SK-MEL-5 (cell line): ENCODE measurements at regions not wholly inside any gene's neighbourhood (a gene's known extent, or its start where the extent isn't known, plus 50 kb on each side); places are given as distances from the start of the nearest gene placed in this dataset.
"Not testable (repeated sequence)": the region's sequence is repeated elsewhere in the genome, so short reads cannot be mapped to it uniquely, and the experiment has no call there.

Experiments used
- DNase-seq: peaks from one replicate; pipeline ENCODE4 v3.0.0-alpha.2; 2016; ENCODE audit warnings: low read depth, low spot score
- in situ Hi-C: cut with HindIII; loops from 2 replicates; pipeline ENCODE4 v1.10.0; 2016; ENCODE audit warnings: low sequenced_read_pairs, high pct_unique_total_duplicates, low pct_unique_long_range_greater_than_20kb

DNA sequence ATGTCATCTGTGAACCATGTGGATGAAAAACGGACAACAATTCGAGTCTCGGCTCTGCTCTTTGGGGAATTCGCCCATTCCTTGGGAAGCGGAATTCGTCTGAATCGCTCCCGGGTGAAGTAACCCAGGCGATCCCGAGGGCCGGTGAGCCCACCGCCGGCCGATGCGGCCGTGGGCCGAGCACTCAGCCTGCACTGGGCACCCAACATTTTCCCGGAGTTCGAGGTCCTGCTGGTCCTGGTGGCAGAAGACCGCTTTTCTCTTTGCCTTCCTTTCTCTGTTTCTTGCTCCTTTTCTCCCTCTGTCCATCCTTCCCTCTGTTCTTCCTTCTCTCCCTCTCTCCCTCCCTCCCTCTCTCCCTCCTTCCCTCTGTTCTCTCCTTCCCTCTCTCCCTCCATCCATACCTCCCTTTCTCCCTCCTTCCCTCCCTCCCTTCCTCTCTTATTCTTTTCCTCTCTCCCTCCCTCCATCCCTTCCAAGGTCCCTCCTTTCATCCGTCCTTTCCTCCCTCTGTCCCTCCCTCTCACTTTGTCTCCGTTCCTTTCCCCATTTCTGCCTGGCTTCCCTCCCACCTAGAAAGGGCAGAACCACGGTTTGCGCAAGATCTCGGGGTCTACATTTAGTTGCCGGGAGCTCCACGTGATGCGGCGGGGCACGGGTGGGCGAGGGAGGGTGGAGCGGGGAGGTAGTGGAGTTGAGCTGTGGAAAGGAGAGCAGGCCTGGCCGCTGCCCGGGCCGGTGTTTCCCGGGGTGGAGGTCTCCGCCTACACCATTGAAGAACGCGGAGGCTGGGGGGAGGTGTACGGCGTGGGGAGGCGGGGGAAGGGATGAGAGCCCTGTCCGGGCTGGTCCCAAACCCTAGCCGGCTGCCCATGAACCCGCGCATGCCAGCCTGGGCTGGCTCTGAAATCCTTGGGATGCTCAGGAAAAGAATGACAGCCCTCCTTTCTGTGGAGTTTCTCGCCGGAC is 363.8 kb upstream of the DEFB115 start:
- DNase-seq, in situ Hi-C loops: not testable (repeated sequence)

DNA sequence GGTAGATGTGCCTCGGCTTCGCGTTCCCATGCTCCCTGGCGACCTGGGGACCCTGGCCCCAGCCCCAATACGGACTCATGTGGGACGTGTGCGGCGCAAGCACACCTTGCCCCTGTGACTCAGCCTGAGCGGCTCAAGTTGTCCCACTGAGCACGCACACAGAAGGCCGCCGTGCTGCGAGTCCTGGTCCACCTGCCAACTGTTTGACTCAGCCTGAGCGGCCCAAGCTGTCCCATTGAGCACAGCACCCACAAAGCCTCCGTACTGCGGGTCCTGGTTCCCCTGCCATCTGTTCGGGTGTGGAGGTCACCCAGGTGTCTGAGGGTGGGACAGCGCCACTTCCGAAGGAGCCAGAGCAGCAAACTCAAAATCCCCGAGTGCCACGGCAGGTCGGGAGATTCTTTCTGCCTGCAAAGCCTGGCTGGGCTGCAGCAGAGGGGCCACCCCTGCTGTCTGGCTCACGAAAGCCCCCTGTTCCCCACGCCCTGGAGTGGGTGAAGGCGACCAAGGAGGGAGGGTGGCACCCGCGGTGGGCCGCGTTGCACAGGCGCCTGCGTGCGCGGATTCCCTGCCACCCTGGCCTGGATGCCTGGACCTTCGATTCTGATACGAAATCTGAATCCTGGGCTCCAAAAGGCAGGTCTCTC is 362.6 kb upstream of the DEFB115 start:
- in situ Hi-C loops, DNase-seq: not testable (repeated sequence)

DNA sequence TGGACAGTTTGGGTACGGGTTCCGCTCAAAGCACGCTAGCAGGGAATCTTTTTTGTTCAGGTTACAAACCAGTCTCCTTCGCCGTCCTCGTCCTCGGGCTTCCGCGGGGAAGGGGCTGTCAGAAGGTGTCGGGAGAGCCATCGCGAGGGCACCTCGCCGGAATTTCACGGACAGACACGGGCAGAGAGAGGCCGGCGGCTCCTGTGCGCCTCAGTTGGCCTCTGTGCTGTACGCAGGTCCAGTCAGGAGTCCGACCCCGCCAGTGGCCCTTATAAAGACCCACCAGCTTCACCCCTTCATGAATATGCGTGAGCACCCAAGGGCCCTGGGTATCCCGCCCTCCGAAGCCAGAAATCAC is 362.1 kb upstream of the DEFB115 start:
- in situ Hi-C loops, DNase-seq: not testable (repeated sequence)

DNA sequence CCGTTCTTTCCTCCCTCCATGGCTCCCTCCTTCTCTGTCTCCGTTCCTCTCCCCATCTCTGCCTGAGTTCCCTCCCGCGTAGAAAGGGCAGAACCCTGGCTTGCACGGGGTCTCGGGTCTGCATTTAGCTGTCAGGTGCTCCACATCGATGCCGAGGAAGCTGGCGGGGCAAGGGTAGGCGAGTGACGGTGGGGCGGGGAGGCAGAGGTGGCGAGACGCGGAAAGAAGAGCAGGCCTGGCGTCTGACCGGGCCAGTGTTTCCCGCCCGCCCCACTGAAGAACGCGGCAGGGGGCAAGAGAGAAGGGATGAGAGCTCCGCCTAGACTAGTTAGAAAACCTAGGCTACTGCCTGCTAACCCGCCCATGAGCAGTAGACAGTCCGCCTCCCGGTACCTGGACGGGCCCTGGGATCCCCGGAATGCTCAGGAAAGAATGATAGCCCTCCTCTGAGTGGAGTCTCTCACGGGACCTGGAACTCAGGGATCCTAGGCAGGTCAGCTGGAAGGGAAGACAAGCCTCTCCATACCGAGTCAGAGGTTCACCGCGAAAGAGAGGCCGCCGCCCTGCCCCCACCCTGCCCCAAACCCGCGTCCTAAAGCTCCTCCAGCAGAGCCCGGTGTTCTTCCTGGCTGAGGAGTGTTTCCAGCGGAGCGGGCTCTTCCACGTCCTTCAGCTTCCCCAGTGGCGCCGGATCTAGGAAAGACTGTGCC is 357.9 kb upstream of the DEFB115 start:
- in situ Hi-C loops = not testable (repeated sequence)

DNA sequence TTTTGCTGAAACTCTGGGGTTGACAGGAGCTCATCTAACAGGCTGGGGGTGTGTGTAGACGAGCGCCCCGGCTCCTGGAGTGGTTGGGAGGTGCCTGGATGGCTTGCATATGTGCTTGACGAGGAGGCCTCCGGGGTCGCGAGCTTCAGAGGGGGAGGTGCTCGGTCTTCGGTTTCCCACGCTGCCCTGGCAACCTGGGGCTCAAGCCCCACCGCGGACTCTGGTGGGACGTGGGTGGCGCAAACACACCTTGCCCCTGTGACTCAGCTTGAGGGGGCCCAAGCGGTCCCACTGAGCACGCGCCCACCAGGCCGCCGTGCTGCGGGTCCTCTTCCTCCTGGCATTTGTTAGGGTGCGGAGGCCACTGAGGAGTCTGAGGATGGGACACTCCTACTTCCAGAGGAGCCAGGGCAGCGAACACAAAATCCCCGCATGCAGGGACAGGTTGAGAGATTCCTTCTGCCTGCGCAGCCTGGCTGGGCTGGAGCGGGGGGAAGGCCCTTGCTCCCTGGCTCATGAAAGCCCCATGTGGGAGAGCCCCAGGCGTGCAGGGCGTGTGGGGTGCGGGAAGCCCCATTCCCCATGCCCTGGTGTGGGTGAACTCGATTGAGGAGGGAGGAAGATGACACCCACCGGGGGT is 357.3 kb upstream of the DEFB115 start:
- in situ Hi-C loops, DNase-seq: not testable (repeated sequence)

More for the DNA sequence above, 357.9 kb upstream of the DEFB115 start:
- DNase-seq = not testable (repeated sequence)

DNA sequence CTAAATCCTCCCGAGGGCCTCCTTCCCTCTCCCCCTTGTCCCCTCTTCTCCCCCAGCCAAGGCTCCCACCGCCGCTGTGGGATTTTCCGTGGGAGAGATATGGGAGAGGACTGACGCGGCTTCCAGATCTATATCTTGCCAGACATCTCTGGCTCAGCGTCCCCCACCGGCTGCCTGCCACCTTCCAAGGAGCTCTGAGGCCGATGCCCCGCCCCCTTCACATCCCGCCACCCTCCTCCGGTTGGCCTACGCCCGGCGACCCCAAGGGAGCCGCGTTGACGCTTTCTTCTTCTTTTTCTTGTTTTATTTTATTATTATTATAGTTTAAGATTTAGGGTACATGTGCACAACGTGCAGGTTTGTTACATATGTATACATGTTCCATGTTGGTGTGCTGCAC is 352.2 kb upstream of the DEFB115 start:
- in situ Hi-C loops, DNase-seq: not testable (repeated sequence)

DNA sequence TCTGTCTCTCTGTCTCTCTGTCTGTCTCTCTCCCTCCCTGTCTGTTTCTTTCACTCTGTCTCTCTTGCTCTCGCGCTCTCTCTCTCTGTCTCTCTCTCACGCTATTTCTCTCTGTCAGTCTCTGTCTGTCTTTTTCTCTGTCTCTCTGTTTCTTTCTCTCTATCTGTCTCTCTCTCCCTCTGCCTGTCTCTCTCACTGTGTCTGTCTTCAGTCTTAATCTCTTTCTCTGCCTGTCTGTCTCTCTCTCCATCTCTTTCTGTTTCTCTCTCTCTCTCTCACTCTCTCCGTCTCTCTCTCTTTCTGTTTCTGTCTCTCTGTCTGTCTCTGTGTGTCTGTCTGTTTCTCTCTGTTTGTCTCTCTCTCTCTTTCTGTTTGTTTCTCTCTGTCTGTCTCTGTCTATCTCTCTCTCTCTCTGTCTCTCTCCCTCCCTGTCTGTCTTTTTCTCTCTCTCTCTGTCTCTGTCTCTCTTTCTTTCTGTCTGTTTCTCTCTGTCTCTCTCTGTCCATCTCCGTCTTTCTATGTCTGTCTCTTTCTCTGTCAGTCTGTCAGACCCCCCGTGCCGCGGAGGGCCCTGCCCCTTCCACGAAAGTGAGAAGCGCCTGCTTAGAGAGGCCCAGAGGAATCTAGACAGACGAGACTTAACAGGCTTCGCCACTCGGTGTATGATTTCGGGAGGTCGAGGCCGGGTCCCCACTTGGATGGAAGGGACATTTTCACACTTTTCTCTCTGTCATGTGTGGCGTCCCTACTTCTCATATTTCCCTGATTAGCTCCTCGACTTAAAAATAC is 346.3 kb upstream of the DEFB115 start:
- in situ Hi-C loops = no loop called here
- no peak for DNase-seq

DNA sequence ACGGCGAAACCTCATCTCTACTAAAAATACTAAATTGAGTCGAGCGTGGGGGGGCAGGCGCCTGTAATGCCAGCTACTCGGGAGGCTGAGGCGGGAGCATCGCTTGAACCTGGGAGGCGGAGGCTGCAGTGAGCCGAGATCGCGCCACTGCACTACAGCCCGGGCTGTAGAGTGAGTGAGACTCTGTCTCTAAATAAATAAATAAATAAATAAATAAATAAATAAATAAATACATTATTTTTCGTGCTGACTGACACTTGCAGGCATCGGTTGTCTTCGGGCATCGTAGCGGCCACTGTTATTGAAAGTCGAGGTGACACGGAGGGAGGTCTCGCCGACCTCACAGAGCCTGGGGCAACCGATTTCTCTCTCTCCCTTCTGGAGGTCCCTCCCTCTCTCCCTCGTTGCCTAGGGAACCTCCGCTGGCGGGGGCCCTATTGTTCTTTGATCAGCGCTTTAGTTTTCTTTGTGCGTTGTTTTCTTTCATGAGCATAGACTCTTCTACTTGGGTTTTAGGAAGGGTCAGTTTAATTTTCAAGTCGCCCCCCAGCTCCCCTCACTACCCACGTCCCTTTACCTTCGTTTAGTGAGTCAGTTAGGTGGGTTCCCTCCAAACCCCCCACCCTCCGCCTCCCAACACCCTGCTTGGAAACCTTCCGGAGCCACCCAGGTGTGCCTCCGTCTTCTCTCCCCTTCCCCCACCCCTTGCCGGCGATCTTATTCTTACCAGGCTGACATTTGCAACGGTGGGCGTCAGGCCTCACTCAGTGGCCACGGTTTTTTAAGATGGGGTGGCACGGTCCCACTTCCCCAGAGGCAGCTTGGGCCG is 345.4 kb upstream of the DEFB115 start:
- DNase-seq = not testable (repeated sequence)

DNA sequence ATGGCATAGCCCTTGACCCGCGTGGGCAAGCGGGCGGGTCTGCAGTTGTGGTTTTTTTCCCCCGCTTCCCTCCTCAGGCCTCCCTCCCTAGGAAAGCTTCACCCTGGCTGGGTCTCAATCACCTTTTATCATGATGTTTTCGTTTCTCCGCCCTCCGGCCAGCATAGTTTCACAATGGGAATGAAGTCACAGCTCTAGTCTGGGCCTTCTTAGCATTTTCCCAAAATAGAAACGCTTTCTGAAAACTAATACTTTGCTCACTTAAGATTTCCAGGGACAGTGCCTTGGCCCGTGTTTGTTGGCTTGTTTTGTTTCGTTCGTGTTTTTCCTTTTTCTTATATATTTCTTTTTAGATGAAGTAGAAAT is 344.8 kb upstream of the DEFB115 start:
- in situ Hi-C loops, DNase-seq: not testable (repeated sequence)

More for the DNA sequence above, 345.4 kb upstream of the DEFB115 start:
- in situ Hi-C loops = not testable (repeated sequence)

DNA sequence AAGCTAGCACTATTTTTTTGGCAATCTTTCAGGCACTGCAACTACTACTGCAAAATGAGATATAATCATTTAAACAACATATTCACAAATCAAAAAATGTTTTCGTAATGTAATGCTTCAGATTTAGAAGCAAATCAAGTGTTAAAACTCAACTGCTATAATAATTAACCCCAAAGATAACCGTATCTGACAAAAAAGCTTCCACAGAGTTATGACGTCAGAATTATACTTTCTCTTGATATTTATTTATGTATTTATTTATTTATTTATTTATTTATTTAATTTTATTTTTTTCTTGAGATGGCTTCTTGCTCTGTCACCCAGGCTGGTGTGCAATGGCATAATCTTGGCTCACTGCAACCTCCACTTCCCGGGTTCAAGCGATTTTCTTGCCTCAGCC is 341.1 kb upstream of the DEFB115 start:
- DNase-seq, in situ Hi-C loops: not testable (repeated sequence)

DNA sequence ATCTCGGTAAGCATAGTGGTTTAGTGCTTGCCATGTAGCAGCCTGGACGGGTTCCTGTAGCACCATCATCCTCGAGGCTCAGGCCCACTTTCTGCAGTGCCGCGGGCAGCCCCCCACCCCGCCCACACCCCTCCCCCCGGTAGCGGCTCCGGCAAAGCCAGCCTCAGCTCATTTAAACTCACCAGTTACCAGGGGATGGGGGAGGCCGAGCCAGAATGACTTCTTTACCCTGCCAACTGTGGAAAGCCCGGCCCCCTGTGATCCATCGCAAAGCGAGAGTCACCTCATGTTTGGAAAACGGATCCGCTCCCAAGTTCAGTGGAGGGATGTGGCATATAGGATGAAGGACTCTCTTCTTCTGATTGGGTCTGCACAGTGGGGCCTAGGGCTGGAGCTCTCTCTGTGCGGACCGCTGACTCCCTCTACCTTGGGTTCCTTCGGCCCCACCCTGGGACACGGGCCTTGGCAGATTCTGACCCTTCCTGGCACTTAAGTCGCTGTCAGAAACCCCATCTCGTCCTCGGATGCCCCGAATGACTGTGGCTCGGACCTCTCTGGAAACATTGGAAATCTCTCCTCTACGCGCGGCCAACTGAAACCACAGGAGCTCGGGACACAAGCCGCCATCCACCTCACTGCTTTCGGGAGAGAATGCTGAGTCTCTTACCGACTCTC is 337.8 kb upstream of the DEFB115 start:
- no peak for DNase-seq
- in situ Hi-C loops = no loop called here

DNA sequence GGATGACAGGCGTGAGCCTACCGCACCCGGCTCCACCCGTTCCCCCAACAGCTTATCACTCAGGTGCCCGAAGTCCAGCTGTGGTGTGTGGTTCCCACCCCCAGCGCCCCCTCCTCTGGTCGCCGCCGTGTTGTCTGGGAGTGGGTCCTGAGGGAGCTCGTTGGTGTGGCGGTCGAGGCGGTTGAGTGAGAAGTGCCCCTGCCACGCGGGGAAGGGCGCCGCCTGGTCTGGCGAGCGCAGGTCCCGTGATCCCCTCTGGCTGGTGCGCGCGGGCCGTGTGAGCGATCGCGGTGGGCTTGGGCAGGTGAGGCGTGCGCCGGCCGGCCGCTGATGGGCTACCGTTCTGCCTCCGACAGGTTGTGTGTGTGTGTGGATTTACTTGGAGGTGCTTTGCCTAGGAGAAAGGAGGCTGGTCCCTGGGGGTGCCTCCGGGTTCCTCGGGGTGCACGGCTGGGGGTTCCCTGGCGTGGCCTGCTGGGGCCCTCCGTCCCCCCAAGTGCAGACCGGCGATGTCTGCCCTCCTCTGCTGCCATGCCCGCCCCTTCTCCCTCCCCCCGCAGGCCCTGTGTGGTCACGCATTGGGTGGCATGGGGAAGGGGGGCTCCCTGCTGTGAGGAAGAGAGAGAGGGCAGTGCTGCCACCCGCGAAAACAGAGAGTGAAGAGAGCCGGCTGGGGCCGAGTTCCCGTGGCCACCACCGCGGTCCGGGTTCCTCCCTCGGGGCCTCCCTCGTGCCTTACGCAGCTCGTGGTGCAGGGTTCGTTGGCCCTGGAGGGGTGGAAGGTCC is 336.0 kb upstream of the DEFB115 start:
- in situ Hi-C loops = no loop called here
- no peak for DNase-seq

DNA sequence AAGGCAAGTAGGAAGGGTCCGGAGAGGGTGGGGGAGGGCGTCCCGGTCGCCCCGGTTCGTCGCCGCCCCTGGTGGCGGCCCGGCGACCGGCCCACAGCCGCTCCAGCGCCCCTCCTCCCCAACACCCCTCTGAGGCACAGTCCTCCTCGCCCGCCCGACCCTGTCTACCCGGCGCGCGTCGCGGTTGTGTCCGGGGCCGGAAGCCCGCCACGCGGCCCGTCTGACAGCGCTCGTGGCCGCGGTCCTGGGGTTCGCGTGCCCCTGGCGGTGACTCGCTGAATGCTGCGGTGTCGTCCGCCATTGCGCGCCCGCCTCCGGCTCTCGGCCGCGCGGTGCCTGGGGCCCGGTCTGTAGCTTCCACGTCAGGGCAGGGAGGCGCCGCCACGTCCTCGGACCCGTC is 335.3 kb upstream of the DEFB115 start:
- no peak for DNase-seq
- in situ Hi-C loops = no loop called here

DNA sequence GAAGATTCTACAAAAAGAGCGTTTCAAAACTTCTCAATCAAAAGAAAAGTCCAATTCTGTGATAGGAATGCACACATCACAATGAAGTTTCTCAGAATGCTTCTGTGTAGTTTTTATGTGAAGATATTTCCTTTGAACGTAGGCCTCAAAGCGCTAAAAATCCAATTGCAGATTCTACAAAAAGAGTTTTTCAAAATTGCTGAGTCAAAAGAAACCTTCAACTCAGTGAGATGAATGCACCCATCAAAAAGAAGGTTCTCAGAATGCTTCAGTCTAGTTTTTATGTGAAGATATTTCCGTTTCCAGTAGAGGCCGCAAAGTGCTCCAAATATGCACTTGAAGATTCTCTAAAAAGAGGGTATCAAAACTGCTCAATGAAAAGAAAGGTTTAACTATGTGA is 319.7 kb upstream of the DEFB115 start:
- no peak for DNase-seq
- in situ Hi-C loops = no loop called here

DNA sequence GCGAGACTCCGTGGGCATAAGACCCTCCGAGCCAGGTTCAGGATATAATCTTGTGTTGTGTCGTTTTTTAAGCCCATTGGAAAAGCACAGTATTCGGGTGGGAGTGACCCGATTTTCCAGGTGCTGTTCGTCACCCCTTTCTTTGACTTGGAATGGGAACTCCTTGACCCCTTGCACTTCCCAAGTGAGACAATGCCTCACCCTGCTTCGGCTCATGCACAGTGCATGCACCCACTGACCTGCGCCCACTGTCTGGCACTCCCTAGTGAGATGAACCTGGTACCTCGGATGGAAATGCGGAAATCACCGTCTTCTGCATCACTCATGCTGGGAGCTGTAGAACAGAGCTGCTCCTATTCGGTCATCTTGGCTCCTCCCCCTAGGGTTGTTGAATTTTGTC is 307.7 kb upstream of the DEFB115 start:
- DNase-seq = no peak
- in situ Hi-C loops = no loop called here
